GM19239 (cell line): ENCODE measurements at regions not wholly inside any gene's neighbourhood (a gene's known extent, or its start where the extent isn't known, plus 50 kb on each side); places are given as distances from the start of the nearest gene placed in this dataset.

Experiments used
- DNase-seq: peaks from one replicate; pipeline ENCODE4 v3.0.0; 2011; ENCODE audit warnings: low spot score; ENCODE audit not compliant: insufficient read length
- FAIRE-seq: peaks from 2 replicates; lab custom pipeline; 2011; peaks lifted over from hg19 to GRCh38; lab: Jason Lieb, UNC

DNA sequence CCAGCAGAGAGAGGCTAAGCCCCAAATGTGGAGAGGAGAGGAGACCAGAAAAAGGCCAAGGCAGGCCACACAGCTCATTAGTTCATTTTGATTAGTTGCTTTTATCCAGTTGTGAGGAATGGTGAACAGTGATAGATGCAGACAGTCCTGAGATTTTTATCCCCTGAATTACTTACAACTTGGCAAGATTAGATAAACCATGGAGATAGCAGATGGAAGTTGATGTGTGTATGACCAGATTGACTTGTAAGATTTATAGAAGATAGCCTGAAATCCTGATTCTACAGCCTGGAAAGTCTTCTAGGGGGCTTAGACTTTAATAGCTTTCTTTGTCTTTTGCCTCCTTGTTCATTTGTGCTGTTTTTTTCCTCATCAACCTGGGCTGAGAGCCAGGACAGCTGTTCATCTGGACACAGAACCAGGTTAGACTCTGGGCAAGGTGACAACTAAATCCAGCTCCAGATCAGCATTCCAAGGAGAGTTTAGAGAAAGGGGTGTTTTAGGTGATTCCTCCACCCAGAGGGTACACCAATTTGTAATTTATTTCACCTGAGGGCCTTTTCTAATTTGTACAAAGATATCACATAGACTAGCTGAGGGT lies 215.5 kb downstream of the SPATA18 start:
- FAIRE-seq (no peak), DNase-seq (no peak)

DNA sequence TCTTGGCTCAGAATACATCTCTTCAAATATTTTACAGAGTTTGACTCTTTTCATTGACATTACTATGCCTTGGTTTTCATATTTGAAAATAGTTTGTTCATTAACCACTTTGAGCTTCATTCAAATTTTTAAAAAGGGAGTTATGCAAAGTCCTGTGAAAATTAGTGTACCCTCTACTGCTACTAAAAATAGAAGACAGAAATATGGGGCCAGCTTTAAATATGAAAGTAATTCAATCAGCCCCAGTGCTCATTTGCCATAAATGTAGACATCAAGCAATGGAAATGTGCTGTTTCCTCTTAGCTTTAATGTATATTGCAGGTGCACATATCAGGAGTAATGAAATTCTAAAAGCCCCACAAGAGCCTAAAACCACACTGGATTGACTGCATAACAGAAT lies 218.7 kb downstream of the SPATA18 start:
- FAIRE-seq (no peak), DNase-seq (no peak)

DNA sequence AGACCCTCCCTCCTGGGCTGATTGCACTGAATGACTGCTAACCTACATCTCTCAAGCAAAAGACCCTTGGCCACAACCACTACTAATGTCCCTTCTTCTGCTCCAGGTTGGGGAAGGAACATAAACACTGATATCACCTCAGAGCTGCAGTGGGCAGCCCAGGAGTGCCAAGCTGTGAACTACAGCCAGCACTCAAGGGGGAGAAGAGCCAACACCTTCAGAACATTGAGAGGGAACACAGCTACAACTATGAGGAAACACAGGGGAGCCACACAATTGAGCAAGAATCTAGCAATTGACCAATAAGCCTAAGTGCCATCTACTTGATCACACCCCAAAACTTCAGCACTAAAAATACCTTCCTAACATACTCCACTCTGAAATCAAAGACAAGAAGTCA lies 222.8 kb downstream of the SPATA18 start:
- DNase-seq (no peak), FAIRE-seq (no peak)

DNA sequence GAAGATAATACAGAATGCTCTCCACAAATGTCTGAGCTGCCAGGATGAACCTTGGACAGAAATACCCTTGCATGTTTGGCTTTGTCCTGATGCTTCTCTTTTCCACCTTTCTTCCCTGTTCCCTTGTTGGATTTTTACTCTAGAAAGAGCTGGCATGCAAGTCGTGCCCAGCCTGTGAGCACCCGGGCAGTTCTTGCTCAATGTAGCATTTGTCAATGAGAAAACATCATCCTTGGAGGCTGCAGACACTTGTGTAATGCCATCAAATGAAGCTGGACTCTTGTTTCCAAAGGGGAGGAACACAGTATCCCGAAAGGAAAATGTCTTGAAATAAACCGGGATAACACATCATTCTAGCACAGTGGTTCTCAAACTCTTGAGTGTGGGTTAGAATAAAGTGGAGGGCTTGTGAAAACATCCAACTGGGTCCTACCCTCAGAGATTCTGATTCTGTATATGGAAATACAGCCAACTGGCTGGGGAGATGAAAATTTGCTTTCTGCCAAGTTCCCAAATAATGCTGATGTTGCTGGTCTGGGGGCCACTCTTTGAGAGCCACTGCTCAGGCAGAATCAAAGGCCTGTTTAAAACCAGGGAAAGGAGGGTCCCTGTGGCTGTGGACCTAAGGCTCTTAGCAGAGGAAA lies 237.2 kb downstream of the SPATA18 start:
- FAIRE-seq (no peak), DNase-seq (no peak)

DNA sequence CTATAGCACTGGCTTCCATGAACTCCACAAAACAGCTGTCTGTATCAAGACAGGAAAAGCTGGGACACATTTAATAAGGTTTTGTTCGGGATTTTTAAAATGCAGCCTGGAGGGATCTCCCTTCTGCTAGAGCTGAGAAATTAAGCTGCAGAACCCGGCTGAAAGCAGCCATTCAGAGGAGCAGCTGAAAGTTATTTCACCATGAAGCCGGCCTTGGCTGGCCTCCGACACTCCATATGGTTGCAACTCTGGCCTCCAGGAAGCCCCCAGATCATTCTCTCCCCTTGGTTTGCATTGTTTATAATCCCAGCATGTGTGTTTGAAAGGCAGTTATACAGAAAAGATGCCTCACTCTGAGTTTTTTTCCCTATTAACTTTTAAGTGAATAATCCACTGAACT lies 239.4 kb downstream of the SPATA18 start:
- DNase-seq = no peak
- no peak for FAIRE-seq

DNA sequence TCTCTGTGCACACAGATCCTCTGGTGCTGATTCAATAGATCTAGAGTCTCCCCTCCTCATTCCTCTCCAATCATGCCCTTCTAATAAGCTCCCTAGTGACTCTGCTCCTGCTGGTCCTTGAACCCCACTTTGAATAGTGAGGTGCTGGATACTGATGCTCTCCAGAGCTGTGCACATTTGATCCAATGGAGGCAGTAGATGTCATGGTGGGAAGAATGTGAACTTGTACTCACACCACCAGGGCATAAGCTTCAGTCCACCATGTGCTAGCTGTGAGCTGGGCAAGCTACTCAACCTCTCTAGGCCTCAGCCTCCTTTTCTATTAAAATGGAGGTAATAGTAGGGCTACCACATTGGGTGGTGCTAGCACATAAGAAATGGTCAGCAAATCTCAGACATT lies 241.1 kb downstream of the SPATA18 start:
- no peak for DNase-seq
- no peak for FAIRE-seq

DNA sequence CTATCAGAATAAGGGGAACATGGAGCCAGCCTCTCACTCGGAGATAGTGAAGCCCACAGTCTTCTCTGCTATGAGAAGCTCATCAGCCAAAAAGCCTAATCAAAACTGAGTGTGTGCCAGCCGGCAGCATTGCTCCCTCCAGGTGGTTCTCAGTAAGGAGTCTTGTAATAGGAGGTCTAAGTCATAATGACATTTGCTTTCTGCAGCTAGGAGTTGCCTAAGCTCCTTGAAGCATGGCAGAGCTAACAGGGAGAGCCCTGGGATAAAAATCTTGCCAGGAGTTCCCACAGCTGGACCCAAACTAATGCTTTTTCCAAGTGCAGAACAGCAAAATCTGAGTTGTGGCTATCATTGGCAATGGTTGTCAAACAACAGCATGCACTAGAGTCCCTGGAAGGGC lies 245.2 kb downstream of the SPATA18 start:
- FAIRE-seq = no peak
- DNase-seq = no peak

DNA sequence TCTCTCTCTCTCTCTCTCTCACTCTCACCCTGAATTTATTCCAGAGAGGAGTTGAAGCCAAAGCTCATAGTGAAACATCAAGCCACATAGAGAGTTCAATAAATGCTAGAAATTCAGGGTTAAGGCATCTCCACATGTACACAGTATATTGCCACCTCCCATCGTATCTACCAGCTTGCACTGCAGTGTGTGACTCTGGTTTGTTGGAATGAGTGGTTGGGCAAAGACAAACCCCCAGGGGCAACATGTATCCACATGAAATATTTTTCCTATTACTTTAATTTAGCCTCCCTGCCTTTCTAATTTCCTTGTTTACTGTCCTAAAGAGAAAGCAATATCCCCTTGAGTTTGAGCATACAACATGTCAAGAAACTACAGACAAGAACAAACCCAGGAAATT lies 247.3 kb downstream of the SPATA18 start:
- no peak for FAIRE-seq
- no peak for DNase-seq

DNA sequence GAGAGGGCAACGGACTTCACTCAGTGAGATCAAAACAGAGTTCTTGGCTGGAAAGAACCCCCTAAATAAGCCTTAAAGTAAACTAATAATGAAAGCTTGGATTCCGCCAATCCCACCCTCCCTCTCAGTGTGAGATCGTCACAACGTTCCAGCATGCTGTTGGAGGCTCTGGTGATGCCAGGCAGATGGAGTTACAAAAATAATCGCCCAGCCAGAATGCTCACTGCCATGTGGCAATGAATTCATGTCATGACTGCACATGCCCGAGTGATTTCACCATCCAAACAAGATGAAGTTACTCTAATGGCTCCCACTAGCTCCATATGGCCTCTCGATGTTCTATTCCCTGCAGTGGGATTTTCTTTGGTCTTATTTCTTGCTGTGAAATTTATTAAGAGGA lies 248.0 kb downstream of the SPATA18 start:
- no peak for FAIRE-seq
- no peak for DNase-seq

DNA sequence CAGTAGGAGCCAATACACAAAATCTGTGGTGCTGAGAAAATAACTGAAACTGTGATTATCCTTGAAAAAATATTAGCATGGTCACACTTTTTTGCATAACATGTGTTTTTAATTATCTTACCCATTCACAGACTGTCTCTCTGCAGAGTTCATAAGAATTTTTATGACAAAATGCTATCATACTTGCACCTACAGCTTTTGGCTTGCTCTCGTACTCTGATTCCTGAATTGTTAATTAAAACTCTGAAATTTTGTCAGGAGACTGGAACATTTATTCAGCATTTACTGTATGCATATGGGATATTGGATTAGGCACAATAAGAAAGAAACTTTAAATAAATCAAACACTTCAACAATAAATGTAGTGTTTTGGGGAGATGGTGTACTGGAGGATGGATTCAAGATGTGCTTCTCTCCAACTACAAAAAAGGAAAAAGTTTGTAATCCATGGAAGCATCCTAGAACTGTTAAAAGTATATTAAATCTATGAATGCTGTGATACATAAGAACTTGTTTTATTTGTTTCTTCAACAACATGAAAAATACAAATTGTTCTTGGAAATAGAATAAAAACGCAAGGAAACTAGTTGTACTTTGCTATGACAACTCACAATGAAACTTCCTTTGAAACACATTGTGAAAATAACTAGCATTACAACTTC lies 260.5 kb downstream of the SPATA18 start:
- DNase-seq = no peak
- no peak for FAIRE-seq

DNA sequence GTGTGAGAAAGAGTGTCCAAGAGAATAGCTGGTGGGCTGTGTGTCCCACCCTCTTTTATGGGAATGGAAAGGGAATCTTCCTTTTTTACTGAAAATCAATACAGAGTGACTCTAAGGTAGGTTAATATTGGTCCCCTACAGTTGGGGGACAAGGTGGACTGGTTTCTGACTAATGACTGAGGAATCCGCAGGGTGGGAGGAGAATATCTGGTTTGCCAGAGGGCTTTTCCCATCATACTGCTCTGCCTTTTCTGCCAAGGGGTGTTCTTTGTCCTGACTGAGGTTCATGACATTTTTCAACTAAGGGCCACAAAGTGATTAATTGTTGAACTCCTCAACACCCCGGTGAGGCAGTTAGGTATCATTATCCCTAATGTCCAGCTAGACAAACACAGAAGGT lies 261.6 kb downstream of the SPATA18 start:
- no peak for DNase-seq

DNA sequence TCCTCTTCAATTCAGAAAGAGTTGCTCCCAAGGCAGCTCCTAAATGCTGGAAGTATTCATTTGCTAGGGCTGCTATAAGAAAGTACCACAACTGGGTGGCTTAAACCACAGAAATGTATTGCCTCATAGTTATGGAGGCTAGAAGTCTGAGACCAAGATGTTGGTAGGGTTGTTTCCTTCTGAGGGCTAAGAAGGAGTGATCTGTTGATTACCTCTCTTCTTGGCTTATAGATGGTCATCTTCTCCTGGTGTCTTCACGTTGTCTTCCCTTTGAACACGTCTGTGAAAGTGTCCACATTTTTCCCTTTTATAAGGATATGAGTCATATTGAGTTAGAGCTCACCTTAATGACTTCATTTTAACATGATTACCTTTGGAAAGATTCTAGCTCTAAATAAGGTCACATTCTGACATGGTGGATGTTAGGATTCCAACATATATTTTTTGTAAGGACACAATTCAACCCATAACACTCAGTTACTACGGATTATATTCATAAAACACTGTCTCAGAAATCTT lies 266.3 kb downstream of the SPATA18 start:
- DNase-seq (no peak), FAIRE-seq (no peak)

More for the DNA sequence above, 261.6 kb downstream of the SPATA18 start:
- no peak for FAIRE-seq

DNA sequence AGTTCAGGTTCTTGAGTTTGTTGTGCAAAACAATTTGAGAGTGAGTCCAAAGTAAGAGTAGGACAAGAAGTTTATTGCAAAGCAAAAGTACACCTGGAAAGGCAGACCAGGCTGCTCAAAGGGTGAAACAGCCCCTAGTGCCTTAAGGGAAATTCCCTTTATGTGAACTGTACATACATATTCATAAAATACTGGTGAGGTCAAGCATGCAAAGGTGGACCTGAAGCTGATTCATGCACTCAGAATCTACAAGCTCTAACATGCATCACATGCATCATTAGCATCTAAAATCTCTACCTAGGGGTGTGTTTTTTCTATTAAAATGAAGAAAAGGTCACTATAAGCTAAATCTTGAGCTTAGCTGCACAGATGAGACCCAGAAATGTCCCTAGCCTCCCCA lies 266.9 kb downstream of the SPATA18 start:
- no peak for DNase-seq
- no peak for FAIRE-seq

DNA sequence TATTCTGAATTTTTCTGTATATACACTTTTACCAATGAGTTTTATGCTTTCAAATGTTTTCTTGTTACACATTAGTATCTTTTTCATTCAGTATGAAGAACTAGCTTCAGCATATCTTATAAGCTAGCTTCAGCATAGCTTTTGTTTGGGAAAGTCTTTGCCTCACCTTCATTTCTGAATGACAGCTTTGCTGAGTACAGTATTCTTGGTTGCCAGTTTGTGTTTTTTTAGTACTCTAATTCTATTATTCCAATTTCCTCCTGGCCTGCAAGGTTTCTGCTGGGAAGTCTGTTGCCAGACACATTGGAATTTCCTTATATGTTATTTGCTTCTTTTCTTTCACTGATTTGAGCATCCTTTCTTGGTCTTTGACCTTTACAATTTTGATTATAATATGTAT lies 278.8 kb downstream of the SPATA18 start:
- DNase-seq (no peak), FAIRE-seq (no peak)

DNA sequence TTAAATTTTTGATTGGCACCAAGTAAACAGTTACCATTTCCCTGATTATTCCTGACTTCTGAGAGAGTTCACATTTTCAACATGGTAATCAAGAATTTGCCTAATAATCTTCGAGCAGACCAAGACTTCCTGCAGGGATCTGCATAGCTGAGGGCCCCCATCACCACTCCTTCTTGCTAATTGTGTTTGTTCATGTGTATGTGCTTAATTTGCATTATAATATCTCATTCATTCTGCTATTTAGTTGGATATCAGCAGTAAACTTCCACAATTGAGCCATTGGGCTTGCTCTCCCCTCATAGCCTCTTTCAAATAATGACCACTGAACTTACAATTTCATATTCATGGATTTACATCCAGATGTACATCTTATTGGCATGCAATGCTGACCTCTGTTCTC lies 292.5 kb downstream of the SPATA18 start:
- DNase-seq (no peak), FAIRE-seq (no peak)

DNA sequence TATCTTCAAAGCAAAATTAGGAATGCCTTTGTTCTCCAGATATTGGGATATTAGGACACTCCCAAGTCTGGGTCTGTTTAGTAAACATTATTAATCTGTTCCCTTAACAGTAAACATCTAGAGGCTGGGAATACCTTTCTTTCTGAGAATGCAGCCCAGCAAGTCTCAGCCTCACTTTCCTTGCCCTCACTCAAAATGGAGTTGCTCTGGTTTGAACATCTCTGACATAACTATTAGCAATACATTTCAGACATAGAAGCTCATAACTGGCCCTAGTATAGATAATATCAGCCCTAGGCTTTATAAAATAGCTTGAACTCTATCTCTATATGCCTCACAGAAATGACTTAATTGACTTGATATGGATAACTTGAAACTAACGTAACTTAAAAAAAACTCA lies 299.8 kb downstream of the SPATA18 start:
- FAIRE-seq (no peak), DNase-seq (no peak)

DNA sequence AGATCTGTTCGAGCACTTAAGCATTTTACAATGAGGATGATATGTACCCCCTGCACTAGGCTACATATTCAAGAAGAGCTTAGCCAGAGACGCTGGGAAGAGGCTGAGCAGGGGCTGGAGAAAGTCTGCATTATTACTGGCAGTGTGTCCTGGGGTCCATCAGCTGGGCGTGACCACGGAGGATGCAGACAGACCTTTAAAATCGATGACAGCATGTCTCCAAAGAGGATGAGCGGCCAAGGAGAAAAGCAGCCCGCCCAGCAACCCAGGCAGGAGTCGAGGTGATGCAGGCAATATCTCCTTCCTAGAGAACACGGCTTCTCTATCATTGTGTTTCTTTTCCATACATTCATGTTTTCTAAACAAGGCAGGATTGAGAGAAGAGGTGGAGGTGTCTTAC lies 300.7 kb downstream of the USP46 start:
- no peak for DNase-seq

DNA sequence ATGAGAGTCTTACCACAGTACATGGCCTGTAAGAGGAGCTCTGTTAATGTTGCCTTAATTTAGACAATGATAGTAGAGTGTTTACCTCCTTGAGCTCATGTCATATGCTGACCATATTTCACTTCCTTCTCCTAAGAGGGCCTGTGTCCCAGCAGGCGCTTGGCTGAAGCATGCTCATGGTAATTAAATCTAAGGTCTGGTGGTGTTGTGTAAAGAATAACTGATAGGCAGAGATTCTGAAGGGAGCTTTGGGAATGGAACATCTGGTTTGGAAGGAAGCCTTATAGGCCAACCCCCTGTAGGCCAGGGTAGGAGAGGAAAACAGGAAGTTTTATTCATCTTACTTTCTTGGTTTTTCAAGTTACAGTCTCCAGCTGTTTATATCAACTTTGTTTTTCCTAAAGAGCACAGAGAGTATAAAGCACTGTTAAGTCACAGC lies 300.2 kb downstream of the USP46 start:
- DNase-seq = no peak
- FAIRE-seq = no peak

More for the DNA sequence above, 300.7 kb downstream of the USP46 start:
- FAIRE-seq = no peak

DNA sequence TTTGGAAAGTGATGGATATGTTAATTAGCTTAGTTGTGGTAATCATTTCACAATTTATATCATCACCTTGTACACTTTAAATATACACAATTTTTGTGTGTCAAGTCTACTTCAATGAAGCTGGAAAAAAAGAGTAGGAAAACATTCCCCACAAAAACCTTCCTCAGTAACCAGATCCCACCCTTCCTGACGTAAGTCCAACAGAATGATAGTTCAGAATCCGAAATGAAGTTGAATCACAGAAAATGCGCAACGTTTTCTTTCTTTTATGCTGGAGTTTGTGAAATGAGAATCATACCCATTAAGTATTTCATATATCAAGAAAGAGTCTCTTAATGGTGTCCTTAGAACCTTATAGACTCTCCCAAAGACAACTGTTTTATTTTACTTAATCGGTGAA lies 292.9 kb downstream of the USP46 start:
- DNase-seq (no peak), FAIRE-seq (no peak)

DNA sequence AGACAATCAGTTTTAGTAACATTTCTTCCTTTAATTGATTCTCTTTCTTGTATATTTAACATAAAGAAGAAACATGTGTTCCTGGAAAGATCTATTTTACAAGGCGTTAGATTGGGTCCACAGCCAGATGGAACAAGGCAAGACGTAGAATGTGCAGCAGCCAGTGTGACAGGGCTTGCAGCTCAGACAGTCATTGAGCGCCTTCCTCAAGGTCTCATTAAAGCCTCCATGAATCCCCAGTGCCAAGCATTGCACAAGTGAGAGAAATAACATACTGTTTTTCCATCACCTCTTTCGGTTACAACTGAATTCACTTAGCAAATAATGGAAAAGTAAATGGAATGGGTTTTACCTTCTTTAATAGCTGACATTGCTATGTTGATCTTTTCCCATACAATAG lies 292.5 kb downstream of the USP46 start:
- no peak for DNase-seq
- FAIRE-seq = no peak

DNA sequence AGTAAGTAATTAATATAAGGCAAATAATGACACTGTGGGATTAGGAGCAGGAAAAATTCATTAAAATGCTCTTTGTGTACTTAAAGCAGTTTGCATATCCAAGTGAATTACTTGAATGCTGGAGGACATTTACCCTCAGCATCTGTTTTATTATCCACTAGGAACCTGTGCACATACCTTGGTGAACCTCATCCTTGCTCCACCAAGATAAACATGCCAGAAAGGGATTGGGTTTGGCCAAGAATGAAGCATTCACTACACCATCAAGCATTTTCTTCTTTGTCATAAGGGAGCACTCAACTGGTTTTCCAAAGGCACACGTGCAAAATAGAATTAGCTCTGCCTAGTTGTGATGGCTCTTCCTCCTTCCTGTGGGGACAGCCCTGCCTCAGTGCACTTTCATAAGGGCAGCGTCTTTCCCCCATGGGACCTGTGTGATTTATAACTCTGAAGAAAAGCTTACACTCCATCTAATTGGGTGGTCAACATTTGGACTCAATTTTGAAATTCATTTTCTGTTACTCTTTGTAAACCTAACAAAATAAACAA lies 291.7 kb downstream of the USP46 start:
- DNase-seq (no peak), FAIRE-seq (no peak)
